Peyer's patch (tissue), 4 donors: ENCODE measurements at regions not wholly inside any gene's neighbourhood (a gene's known extent, or its start where the extent isn't known, plus 50 kb on each side); places are given as distances from the start of the nearest gene placed in this dataset.
A peak's percentile ranks its signal among the peaks of the same experiment; 100 is the strongest.

Source experiments
- DNase-seq, 3 donors: peaks; one replicate each; pipeline ENCODE4 v3.0.0-alpha.2; 2017 to 2019
- H3K27ac ChIP-seq, 4 donors: fragments of 200-600 bp; sonication (generic); one replicate each; pipeline ENCODE4 v1.5.1; 2016 to 2019
- H3K27me3 ChIP-seq, 2 donors: fragments of 200-600 bp; sonication (generic); one replicate each; pipeline ENCODE4 v1.5.1; 2019
- H3K36me3 ChIP-seq, 3 donors: fragments of 200-600 bp; sonication (generic); one replicate each; pipeline ENCODE4 v1.5.1; 2016 to 2019
- H3K4me1 ChIP-seq, 4 donors: fragments of 200-600 bp; sonication (generic); one replicate each; pipeline ENCODE4 v1.5.1; 2016 to 2019
- H3K4me3 ChIP-seq, 4 donors: fragments of 200-600 bp; sonication (generic); 1 replicate in 3 of 4; 2 replicates in 1 of 4; pipeline ENCODE4 v1.5.1; 2016 to 2019; ENCODE audit warnings: mild to moderate bottlenecking in 1 of 4
- H3K9me3 ChIP-seq, 4 donors: fragments of 200-600 bp; sonication (generic); one replicate each; pipeline ENCODE4 v1.5.1; 2016 to 2019; ENCODE audit warnings: mild to moderate bottlenecking in 1 of 4
- CTCF ChIP-seq, 6 experiments: fragments of 450-650 bp in 4 of 6; fragments of 200-600 bp in 2 of 6; sonication (generic) in 1 of 6; IDR thresholded peaks; one replicate each; pipeline ENCODE4 v1.5.1; 2017 to 2019; ENCODE audit warnings: antibody characterized with exemption in 6 of 6, mild to moderate bottlenecking in 3 of 6, moderate library complexity in 1 of 6
- POLR2A ChIP-seq, 2 donors: fragments of 450-650 bp; IDR thresholded peaks; one replicate each; pipeline ENCODE4 v1.5.1; 2017; ENCODE audit warnings: antibody characterized with exemption in 2 of 2, mild to moderate bottlenecking in 2 of 2, moderate library complexity in 2 of 2

GRCh38 chr2:195027947-195028346 lies 629.1 kb upstream of the SLC39A10 start:
- Histone ChIP-seq H3K4me1 (no peaks in the 10 kb centered on the region), H3K36me3 (no peaks in the 10 kb centered on the region), H3K27ac (no peak overlapping the region), H3K4me3 (no peak overlapping the region), H3K9me3 (no peaks in the 10 kb centered on the region), H3K27me3 (no peaks in the 10 kb centered on the region)
- no peak for DNase-seq
- TF ChIP-seq POLR2A (IDR thresholded peaks at IDR 0.05) (no peak), CTCF (IDR thresholded peaks at IDR 0.05) (no peak)

- Histone ChIP-seq H3K9me3 (no peaks in the 10 kb centered on the region), H3K27ac (no peak overlapping the region), H3K36me3 (no peaks in the 10 kb centered on the region), H3K4me3 (no peak overlapping the region), H3K27me3 (no peaks in the 10 kb centered on the region), H3K4me1 (no peaks in the 10 kb centered on the region)
- no peak for TF ChIP-seq POLR2A (IDR thresholded peaks at IDR 0.05)
- no peak for TF ChIP-seq CTCF (IDR thresholded peaks at IDR 0.05)
- no peak for DNase-seq
These were observed 630.8 kb upstream of the SLC39A10 start for GRCh38 chr2:195026261-195026660.

- TF ChIP-seq CTCF (IDR thresholded peaks at IDR 0.05) (no peak), POLR2A (IDR thresholded peaks at IDR 0.05) (no peak)
- DNase-seq, result peak in 1 of 3 donors; percentile 15
- Histone ChIP-seq H3K4me3 (no peak overlapping the region), H3K27ac (no peak overlapping the region), H3K36me3 (no peaks in the 10 kb centered on the region), H3K27me3 (no peaks in the 10 kb centered on the region), H3K9me3 (no peaks in the 10 kb centered on the region), H3K4me1 (no peaks in the 10 kb centered on the region)
These were observed 634.6 kb upstream of the SLC39A10 start for GRCh38 chr2:195022508-195022830.

GRCh38 chr2:195021711-195022507 lies 635.1 kb upstream of the SLC39A10 start:
- DNase-seq, result no peak
- Histone ChIP-seq H3K36me3 (no peaks in the 10 kb centered on the region), H3K27me3 (no peaks in the 10 kb centered on the region), H3K4me3 (no peak overlapping the region), H3K9me3 (no peaks in the 10 kb centered on the region), H3K27ac (no peak overlapping the region), H3K4me1 (no peaks in the 10 kb centered on the region)
- TF ChIP-seq POLR2A (IDR thresholded peaks at IDR 0.05) (no peak), CTCF (IDR thresholded peaks at IDR 0.05) (no peak)

GRCh38 chr2:195018462-195018861 lies 638.6 kb upstream of the SLC39A10 start:
- TF ChIP-seq POLR2A (IDR thresholded peaks at IDR 0.05) (no peak), CTCF (IDR thresholded peaks at IDR 0.05) (no peak)
- H3K36me3 ChIP-seq, result no peaks in the 10 kb centered on the region
- no peaks in the 10 kb centered on the region for H3K9me3 ChIP-seq
- H3K4me3 ChIP-seq, result no peak overlapping the region
- H3K27me3 ChIP-seq, result no peaks in the 10 kb centered on the region
- H3K27ac ChIP-seq, result no peak overlapping the region
- no peaks in the 10 kb centered on the region for H3K4me1 ChIP-seq
- DNase-seq, result no peak

- TF ChIP-seq POLR2A (IDR thresholded peaks at IDR 0.05), result no peak
- no peak for TF ChIP-seq CTCF (IDR thresholded peaks at IDR 0.05)
- H3K27me3 ChIP-seq, result no peaks in the 10 kb centered on the region
- no peaks in the 10 kb centered on the region for H3K36me3 ChIP-seq
- no peak for DNase-seq
- no peaks in the 10 kb centered on the region for H3K9me3 ChIP-seq
- H3K27ac ChIP-seq, result no peak overlapping the region
- no peak overlapping the region for H3K4me3 ChIP-seq
- no peaks in the 10 kb centered on the region for H3K4me1 ChIP-seq
These were observed 639.1 kb upstream of the SLC39A10 start for GRCh38 chr2:195017890-195018289.
